ENCODE measurements at regions not wholly inside any gene's neighbourhood (a gene's known extent, or its start where the extent isn't known, plus 50 kb on each side); places are given as distances from the start of the nearest gene placed in this dataset.

DNA sequence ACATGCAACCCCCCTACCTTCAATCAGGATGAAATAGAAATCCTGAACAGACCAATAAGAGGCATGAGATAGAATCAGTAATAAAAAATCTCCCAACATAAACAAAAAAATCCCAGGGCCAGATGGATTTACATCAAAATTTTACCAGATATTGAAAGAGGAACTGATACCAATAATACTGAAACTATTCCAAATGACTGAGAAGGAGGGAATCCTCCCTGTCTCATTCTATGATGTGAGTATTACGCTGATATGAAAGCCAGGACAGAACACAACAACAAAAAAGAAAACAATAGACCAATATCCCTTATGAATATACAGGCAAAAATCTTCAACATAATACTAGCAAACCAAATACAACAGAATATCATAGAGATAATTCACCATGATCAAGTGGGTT is 109.0 kb upstream of the SMC2 start:
- TF ChIP-seq POLR2A (IDR thresholded peaks at IDR 0.05): no peak
- no peak for TF ChIP-seq CTCF (IDR thresholded peaks at IDR 0.05)

All from lower leg skin (tissue), 3 donors.